ENCODE measurements at regions not wholly inside any gene's neighbourhood (a gene's known extent, or its start where the extent isn't known, plus 50 kb on each side); places are given as distances from the start of the nearest gene placed in this dataset.
A peak's percentile ranks its signal among the peaks of the same experiment; 100 is the strongest.

DNA sequence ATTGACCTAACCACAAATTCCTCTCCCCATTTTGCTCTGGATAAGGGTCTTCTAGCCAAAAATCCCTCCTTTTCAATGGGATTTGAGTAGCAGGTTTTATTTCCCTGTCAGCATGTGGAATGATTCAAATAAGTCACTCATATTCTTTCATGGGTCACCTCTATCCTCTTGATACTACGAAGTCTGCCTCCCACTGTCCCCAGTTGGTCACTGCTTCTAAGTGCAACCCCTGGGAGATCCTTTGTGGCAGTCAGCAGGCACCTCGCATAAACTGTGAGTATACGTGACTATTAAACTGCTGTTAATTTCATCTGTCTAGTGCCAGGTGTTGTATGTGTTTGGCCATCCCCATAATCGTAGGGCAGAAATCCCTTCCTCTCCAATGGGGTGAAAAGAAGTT, 1667.9 kb upstream of the PCDH7 start:
- no peak for DNase-seq

- no peak for DNase-seq
Observed at GRCh38 chr4:29058531-29058930, 1661.6 kb upstream of the PCDH7 start.

GRCh38 chr4:29066861-29067260, 1653.3 kb upstream of the PCDH7 start:
- DNase-seq, result no peak

- no peak for DNase-seq
Observed at GRCh38 chr4:29073571-29073970, 1646.6 kb upstream of the PCDH7 start.

DNA sequence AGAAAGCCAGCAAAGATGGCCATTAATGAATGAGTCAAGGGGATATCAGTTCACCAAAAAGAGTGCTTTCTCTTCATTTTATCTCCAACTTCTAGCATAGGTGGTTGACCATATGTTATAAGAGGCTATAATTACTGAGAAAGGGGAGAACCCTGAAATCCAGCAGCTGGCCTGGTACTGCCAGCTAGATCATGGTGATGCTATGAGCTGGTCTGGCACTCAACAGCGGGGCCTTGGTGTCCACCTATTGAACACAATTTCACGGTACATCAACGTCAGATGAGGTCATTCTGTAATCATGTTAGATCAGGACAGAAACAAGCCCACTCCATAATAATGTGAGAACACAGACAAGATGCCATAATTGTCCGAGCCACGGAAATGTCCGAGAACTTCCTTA, 1644.8 kb upstream of the PCDH7 start:
- no peak for DNase-seq

DNA sequence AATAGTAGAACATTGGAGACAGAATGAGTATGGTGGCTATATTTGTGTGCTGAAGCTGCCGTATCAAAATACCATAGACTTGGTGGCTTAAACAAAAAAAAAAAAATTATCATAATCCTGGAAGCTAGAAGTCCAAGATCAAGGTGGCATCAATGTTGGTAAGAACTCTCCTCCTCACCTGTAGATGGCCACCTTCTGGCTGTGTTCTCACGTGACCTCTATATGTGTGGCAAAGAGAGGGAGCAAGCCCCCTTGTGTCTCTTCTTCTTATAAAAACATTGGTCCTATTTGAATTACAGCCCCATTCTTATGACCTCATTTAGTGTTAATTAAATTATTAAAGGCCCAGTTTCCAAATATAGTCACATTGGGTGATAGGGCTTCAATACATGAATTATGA, 1640.9 kb upstream of the PCDH7 start:
- DNase-seq, result no peak

- no peak for DNase-seq
Observed at GRCh38 chr4:29081234-29081955, 1638.8 kb upstream of the PCDH7 start.

DNA sequence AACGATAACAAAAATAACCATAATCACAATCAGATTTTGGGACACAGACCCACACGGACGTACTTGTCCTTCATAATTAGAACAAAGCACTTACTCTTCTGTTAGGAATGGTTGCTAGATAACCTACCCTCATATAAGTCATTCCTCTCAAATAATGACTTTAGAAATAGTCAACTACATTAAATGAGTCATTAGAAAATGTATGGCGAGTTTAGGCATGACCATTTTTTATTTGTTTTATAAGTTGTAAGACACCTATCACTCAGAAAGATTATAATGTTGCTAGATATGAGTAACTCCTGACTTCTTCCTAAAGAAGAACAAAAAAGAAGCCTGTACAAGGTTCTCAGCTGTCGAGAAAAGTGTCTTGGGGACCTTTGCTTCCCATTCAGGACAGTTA, 1637.5 kb upstream of the PCDH7 start:
- no peak for DNase-seq

DNA sequence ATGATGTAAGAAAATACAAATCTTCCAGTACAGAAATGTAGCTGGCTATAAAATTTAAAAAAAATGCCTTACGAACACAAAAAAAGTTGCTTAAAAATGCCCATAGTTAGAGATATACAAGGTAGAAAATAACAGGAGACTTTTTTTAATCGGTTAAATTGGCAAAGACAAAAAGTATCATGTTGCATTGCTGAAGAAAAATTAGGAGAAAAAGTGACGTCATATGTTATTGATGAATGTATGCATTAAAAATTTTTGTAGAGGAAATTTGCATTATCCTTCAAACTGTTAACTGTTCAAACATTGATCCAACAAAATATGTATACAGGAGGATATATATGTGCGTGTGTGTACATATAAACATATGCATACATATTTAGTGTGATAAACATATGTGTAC, 1634.4 kb upstream of the PCDH7 start:
- DNase-seq, result no peak

GRCh38 chr4:29104694-29105093, 1615.5 kb upstream of the PCDH7 start:
- no peak for DNase-seq

- no peak for DNase-seq
Observed at GRCh38 chr4:29113960-29114359, 1606.2 kb upstream of the PCDH7 start.

GRCh38 chr4:29117231-29117722, 1602.9 kb upstream of the PCDH7 start:
- DNase-seq, result peak in 1 of 5 donors; percentile 5

DNA sequence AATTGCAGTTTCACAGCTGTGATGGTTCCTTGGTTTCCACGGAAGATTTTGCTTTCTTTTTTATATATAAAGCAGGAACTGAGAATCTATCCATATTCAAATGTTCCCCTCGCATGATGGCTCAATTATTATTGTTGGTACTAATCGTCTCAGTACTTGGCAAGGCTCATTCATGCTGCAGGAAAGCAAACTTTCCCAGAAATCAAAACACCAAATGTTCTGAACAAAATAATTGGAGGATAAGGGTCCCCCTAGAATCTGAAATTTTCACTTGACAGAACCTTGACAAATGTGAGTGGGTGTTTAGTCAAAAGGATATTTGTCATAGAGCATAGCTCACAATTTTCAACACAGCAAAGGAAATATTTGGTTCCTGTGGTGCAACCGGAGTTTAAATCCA, 1598.6 kb upstream of the PCDH7 start:
- DNase-seq, result no peak

GRCh38 chr4:29128810-29129209, 1591.4 kb upstream of the PCDH7 start:
- no peak for DNase-seq

- no peak for DNase-seq
Observed at GRCh38 chr4:29131304-29131703, 1588.9 kb upstream of the PCDH7 start.

GRCh38 chr4:29142708-29143107, 1577.5 kb upstream of the PCDH7 start:
- DNase-seq, result no peak

GRCh38 chr4:29151584-29151983, 1568.6 kb upstream of the PCDH7 start:
- DNase-seq, result no peak

GRCh38 chr4:29153642-29154041, 1566.5 kb upstream of the PCDH7 start:
- no peak for DNase-seq

GRCh38 chr4:29175291-29175690, 1544.9 kb upstream of the PCDH7 start:
- DNase-seq, result no peak

DNA sequence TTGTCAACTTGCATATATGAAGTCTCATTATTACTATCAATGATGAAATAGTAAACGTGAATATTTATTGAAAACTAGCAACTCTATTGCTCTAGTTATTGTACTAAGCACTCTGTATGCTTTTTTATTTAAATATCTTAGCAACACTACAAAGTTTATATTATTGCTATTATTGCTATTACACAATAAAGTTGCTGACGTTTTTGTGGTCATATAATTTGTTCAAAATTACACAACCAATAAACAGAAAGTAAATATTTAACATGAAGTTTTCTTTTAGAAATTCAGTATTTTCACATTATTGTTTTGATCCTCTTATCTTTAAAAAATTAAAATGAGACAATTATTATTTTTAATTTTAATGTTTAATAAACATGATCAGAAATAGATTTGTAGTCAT, 1521.1 kb upstream of the PCDH7 start:
- DNase-seq, result no peak

GRCh38 chr4:29199485-29199884, 1520.7 kb upstream of the PCDH7 start:
- DNase-seq, result no peak

GRCh38 chr4:29213020-29213419, 1507.1 kb upstream of the PCDH7 start:
- no peak for DNase-seq

- no peak for DNase-seq
Observed at GRCh38 chr4:29220761-29221160, 1499.4 kb upstream of the PCDH7 start.

- DNase-seq, result no peak
Observed at GRCh38 chr4:29224911-29225310, 1495.3 kb upstream of the PCDH7 start.

- DNase-seq, result no peak
Observed at GRCh38 chr4:29240641-29241040, 1479.5 kb upstream of the PCDH7 start.
